CD8-positive, alpha-beta memory T cell (primary cell): ENCODE measurements at regions not wholly inside any gene's neighbourhood (a gene's known extent, or its start where the extent isn't known, plus 50 kb on each side); places are given as distances from the start of the nearest gene placed in this dataset.

ENCODE experiments used
- CTCF ChIA-PET: fragments of 350-600 bp; sonication (Branson Sonifier 250); formaldehyde crosslinking; loops from one replicate; lab custom pipeline; 2021; ENCODE audit warnings: antibody characterized with exemption; lab: Charles Lee
- POLR2A ChIA-PET: fragments of 350-600 bp; sonication (Branson Sonifier 250); formaldehyde crosslinking; loops from one replicate; lab custom pipeline; 2021; ENCODE audit warnings: antibody characterized with exemption; lab: Charles Lee
- DNase-seq, 5 donors: peaks; one replicate each; pipeline versions ENCODE4 v3.0.0 to v3.0.0-alpha.2; 2020 to 2022; ENCODE audit warnings: mixed read lengths in 1 of 5
- H3K27ac ChIP-seq: one replicate; pipeline ENCODE4 v1.7.0; 2013; ENCODE audit warnings: low read depth, mild to moderate bottlenecking, low read length, moderate library complexity
- H3K27me3 ChIP-seq: 2 replicates; pipeline ENCODE4 v1.7.0; 2013; ENCODE audit warnings: low read length, mild to moderate bottlenecking; ENCODE audit not compliant: insufficient read depth, poor library complexity, severe bottlenecking
- H3K36me3 ChIP-seq: 2 replicates; pipeline ENCODE4 v1.7.0; 2013; ENCODE audit warnings: mild to moderate bottlenecking, low read length, moderate library complexity; ENCODE audit not compliant: insufficient read depth
- H3K4me1 ChIP-seq: 2 replicates; pipeline ENCODE4 v1.7.0; 2013; ENCODE audit warnings: mild to moderate bottlenecking, low read length, moderate library complexity; ENCODE audit not compliant: insufficient read depth
- H3K4me3 ChIP-seq: 2 replicates; pipeline ENCODE4 v1.7.0; 2013; ENCODE audit warnings: mild to moderate bottlenecking, low read length
- H3K9me3 ChIP-seq: 2 replicates; pipeline ENCODE4 v1.7.0; 2013; ENCODE audit warnings: mild to moderate bottlenecking, low read length
- H3K27ac Mint-ChIP-seq, 8 donors: one replicate each; pipeline ENCODE4 v1.8.0; 2020 to 2021; ENCODE audit warnings: mixed read lengths in 8 of 8, mild to moderate bottlenecking in 6 of 8, inconsistent platforms in 3 of 8, moderate library complexity in 3 of 8
- H3K27me3 Mint-ChIP-seq, 2 donors: one replicate each; pipeline ENCODE4 v1.8.0; 2020 to 2021; ENCODE audit warnings: mixed read lengths in 2 of 2, mild to moderate bottlenecking in 1 of 2, moderate library complexity in 1 of 2
- H3K36me3 Mint-ChIP-seq, 3 donors: one replicate each; pipeline ENCODE4 v1.8.0; 2020 to 2021; ENCODE audit warnings: mixed read lengths in 3 of 3, inconsistent platforms in 1 of 3, mild to moderate bottlenecking in 1 of 3
- H3K4me1 Mint-ChIP-seq, 3 donors: one replicate each; pipeline ENCODE4 v1.8.0; 2020 to 2021; ENCODE audit warnings: mixed read lengths in 3 of 3, inconsistent platforms in 1 of 3, mild to moderate bottlenecking in 1 of 3
- H3K4me3 Mint-ChIP-seq, 7 donors: one replicate each; pipeline ENCODE4 v1.8.0; 2020 to 2021; ENCODE audit warnings: mixed read lengths in 7 of 7, mild to moderate bottlenecking in 6 of 7, moderate library complexity in 4 of 7, inconsistent platforms in 2 of 7
- H3K9me3 Mint-ChIP-seq, 5 donors: one replicate each; pipeline ENCODE4 v1.8.0; 2020 to 2022; ENCODE audit warnings: mixed read lengths in 5 of 5, mild to moderate bottlenecking in 3 of 5, moderate library complexity in 2 of 5, inconsistent platforms in 1 of 5

DNA sequence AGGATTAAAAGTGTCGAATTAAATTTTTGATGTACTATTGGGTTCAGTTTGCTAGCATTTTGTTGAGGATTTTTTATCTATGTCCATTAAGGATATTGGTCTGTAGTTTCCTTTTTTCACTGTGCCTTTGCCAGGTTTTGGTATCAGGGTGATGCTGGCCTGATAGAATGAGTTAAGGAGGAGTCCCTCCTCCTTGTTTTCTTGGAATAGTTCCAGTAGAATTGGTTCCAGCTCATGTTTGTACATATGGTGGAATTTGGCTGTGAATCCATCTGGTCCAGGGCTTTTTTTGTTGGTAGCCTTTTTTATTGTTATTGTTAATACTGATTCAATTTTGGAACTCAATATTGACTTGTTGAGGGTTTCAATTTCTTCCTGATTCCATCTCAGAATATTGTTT lies 141.8 kb downstream of the SIM1 start:
- Histone ChIP-seq H3K9me3 (no peaks in the 10 kb centered on the region), H3K36me3 (no peaks in the 10 kb centered on the region), H3K4me1 (no peaks in the 10 kb centered on the region), H3K4me3 (no peak overlapping the region), H3K27me3 (no peaks in the 10 kb centered on the region), H3K27ac (no peak overlapping the region)
- ChIA-PET CTCF (no interaction called here), POLR2A (no interaction called here)
- no peak for DNase-seq
- Mint-ChIP-seq H3K27ac (no peak overlapping the region), H3K27me3 (peaks cover 0 to 3% of the 10 kb centered on the region in 2 donors), H3K9me3 (peaks cover 0 to 5% (median 0%) of the 10 kb centered on the region in 5 donors), H3K4me3 (no peak overlapping the region), H3K4me1 (no peaks in the 10 kb centered on the region), H3K36me3 (no peaks in the 10 kb centered on the region)

DNA sequence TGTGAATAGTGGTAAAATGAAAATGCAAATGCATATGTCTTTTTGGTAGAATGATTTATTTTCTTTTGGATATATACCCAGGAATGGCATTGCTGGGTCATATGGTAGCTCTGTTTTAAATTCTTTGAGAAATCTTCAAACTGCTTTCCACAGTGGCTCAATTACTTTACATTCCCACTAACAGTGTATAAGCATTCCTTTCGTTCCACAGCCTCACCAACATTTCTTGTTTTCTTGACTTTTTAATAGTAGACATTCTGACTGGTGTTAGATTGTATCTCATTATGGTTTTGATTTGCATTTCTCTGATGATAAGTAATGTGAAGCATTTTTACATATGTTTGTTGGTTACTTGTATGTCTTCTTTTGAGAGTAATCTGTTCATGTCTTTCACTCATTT lies 144.0 kb downstream of the SIM1 start:
- Mint-ChIP-seq H3K27ac (no peak overlapping the region), H3K27me3 (peaks cover 0 to 3% of the 10 kb centered on the region in 2 donors), H3K4me1 (no peaks in the 10 kb centered on the region), H3K9me3 (peaks cover 0 to 5% (median 0%) of the 10 kb centered on the region in 5 donors), H3K4me3 (no peak overlapping the region), H3K36me3 (no peaks in the 10 kb centered on the region)
- no peaks in the 10 kb centered on the region for H3K9me3 ChIP-seq
- no peak for DNase-seq
- H3K27ac ChIP-seq: no peak overlapping the region
- no peaks in the 10 kb centered on the region for H3K36me3 ChIP-seq
- H3K4me3 ChIP-seq: no peak overlapping the region
- no peaks in the 10 kb centered on the region for H3K27me3 ChIP-seq
- H3K4me1 ChIP-seq: no peaks in the 10 kb centered on the region
- POLR2A ChIA-PET: no interaction called here
- CTCF ChIA-PET: no interaction called here

DNA sequence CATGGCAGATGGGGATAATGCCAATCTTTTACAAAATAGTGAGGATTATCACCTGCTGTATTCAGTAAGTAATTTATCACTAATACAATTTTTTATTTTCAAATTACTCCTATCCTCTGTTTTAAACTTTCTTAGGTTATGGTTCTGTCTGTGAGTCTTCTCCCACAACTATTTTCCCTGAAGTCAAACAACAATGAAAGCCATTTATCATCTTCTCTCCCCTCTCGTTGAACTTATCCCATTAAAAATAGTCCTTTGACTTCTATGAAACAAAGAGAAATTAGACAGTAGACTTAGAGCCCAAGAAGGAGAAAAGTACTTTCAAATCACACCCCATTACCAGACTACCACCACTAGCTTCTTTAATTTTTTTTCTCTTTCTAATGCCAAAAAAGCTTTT lies 147.7 kb downstream of the SIM1 start:
- Histone ChIP-seq H3K4me3 (no peak overlapping the region), H3K9me3 (no peaks in the 10 kb centered on the region), H3K4me1 (no peaks in the 10 kb centered on the region), H3K36me3 (no peaks in the 10 kb centered on the region), H3K27ac (no peak overlapping the region), H3K27me3 (no peaks in the 10 kb centered on the region)
- Mint-ChIP-seq H3K9me3 (peaks cover 0 to 3% (median 0%) of the 10 kb centered on the region in 5 donors), H3K27ac (no peak overlapping the region), H3K27me3 (peaks cover 0 to 3% of the 10 kb centered on the region in 2 donors), H3K36me3 (no peaks in the 10 kb centered on the region), H3K4me3 (no peak overlapping the region), H3K4me1 (no peaks in the 10 kb centered on the region)
- DNase-seq: no peak
- CTCF ChIA-PET: no interaction called here
- POLR2A ChIA-PET: no interaction called here

DNA sequence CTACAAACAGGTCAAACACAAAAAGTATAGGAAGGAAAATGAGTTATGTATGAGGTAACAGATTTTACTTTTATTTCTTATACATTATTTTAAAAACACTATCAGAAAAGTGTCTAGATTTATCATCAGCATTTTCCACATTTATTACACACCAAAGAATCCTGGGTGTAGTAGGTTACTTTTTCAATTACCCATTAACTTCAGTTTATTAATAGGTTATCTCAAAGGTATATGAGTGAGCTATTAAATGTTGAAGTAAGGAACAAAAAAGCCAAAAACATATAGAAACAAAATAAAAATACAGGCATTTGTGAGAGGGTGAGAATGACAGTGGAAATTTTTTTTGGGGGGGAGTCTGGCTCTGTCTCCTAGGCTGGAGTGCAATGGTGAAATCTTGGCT lies 150.5 kb downstream of the SIM1 start:
- H3K9me3 ChIP-seq: no peaks in the 10 kb centered on the region
- H3K27me3 ChIP-seq: no peaks in the 10 kb centered on the region
- no peaks in the 10 kb centered on the region for H3K36me3 ChIP-seq
- ChIA-PET CTCF (no interaction called here), POLR2A (no interaction called here)
- no peaks in the 10 kb centered on the region for H3K36me3 Mint-ChIP-seq
- H3K9me3 Mint-ChIP-seq: peaks cover 0 to 3% (median 0%) of the 10 kb centered on the region in 5 donors
- peaks cover 0 to 2% of the 10 kb centered on the region in 2 donors for H3K27me3 Mint-ChIP-seq
- DNase-seq: no peak
- no peak overlapping the region for H3K4me3 ChIP-seq
- no peak overlapping the region for H3K4me3 Mint-ChIP-seq
- no peaks in the 10 kb centered on the region for H3K4me1 Mint-ChIP-seq
- H3K27ac ChIP-seq: no peak overlapping the region
- no peaks in the 10 kb centered on the region for H3K4me1 ChIP-seq
- H3K27ac Mint-ChIP-seq: no peak overlapping the region

DNA sequence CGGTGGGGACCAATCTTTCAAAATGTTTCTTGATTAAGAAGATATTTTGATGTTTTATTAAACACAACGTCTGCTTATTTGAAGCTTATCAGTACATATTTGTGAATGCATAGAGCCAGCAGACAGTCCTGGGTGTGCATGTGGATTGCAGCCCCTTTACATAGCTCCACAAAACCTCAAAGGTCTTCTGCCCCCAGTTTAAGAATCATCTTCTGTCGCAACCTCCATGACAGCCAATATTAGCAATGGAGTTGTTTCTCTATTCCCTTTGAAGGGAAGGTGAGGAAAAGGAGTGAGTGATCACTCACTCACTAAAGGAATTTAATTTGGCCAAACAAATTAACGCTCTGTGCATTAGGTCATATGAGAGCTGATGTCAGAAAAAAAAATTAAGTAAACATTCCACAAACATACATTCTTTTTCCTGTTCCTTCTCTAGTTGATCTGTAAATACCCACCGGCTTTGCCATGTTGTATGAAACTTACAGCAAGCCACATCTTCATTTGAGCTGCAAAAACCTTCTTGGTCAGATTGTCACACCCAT lies 152.9 kb downstream of the SIM1 start:
- peaks cover 0 to 3% (median 0%) of the 10 kb centered on the region in 5 donors for H3K9me3 Mint-ChIP-seq
- H3K27me3 Mint-ChIP-seq: peaks cover 0 to 2% of the 10 kb centered on the region in 2 donors
- H3K36me3 Mint-ChIP-seq: no peaks in the 10 kb centered on the region
- no peaks in the 10 kb centered on the region for H3K4me1 Mint-ChIP-seq
- no peaks in the 10 kb centered on the region for H3K9me3 ChIP-seq
- H3K4me3 Mint-ChIP-seq: no peak overlapping the region
- no peaks in the 10 kb centered on the region for H3K36me3 ChIP-seq
- H3K27ac ChIP-seq: no peak overlapping the region
- POLR2A ChIA-PET: no interaction called here
- H3K4me1 ChIP-seq: no peaks in the 10 kb centered on the region
- H3K27ac Mint-ChIP-seq: no peak overlapping the region
- no peak for DNase-seq
- H3K27me3 ChIP-seq: no peaks in the 10 kb centered on the region
- no peak overlapping the region for H3K4me3 ChIP-seq
- CTCF ChIA-PET: no interaction called here

DNA sequence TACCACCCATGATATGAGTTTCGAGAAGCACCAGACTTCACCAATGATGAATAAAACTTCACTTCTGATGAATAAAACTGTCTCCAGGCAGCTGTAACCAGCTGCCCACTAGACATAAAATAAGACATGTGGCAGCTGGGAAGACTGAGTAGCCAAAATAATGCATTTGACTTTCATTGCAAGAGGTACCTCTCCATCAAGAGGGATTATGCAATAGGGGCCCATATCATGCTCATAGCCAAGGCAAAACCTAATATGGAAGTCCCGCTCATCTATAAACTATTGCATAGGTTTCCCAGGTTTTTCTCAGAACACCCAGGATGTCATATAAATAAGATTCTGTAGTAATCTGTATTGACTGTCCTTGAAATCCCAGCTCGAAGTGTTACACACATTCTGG lies 155.5 kb downstream of the SIM1 start:
- no peaks in the 10 kb centered on the region for H3K4me1 Mint-ChIP-seq
- H3K9me3 Mint-ChIP-seq: peaks cover 0 to 3% (median 0%) of the 10 kb centered on the region in 5 donors
- no peak overlapping the region for H3K27ac Mint-ChIP-seq
- ChIA-PET POLR2A (no interaction called here), CTCF (no interaction called here)
- Histone ChIP-seq H3K9me3 (no peaks in the 10 kb centered on the region), H3K27ac (no peak overlapping the region), H3K4me3 (no peak overlapping the region), H3K36me3 (no peaks in the 10 kb centered on the region), H3K4me1 (no peaks in the 10 kb centered on the region), H3K27me3 (no peaks in the 10 kb centered on the region)
- no peak overlapping the region for H3K4me3 Mint-ChIP-seq
- no peak for DNase-seq
- H3K36me3 Mint-ChIP-seq: no peaks in the 10 kb centered on the region
- peaks cover 0 to 2% of the 10 kb centered on the region in 2 donors for H3K27me3 Mint-ChIP-seq

DNA sequence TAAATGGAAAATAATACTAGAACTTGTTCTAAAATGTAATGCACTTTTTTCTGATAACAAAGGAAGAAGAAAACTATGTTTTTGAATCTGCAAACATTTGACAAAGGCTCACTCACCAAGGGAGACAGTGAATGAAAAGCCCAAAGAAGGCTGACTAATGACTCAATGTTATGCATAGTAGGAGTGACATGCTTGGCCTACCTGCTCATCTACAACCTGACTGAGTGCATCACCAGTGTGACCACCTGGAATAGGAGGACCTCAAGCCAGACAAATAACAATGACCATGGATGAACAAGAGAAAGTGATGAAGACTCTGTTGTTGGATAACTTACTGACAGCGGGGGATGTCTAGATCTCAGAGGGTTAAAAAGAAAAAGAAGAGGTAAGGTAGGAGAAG lies 157.2 kb downstream of the SIM1 start:
- Histone ChIP-seq H3K4me1 (no peaks in the 10 kb centered on the region), H3K27ac (no peak overlapping the region), H3K9me3 (no peaks in the 10 kb centered on the region), H3K27me3 (no peaks in the 10 kb centered on the region), H3K4me3 (no peak overlapping the region), H3K36me3 (no peaks in the 10 kb centered on the region)
- no peaks in the 10 kb centered on the region for H3K36me3 Mint-ChIP-seq
- H3K27me3 Mint-ChIP-seq: peaks cover 0 to 5% of the 10 kb centered on the region in 2 donors
- no peak for DNase-seq
- CTCF ChIA-PET: no interaction called here
- H3K9me3 Mint-ChIP-seq: peaks cover 0 to 2% (median 0%) of the 10 kb centered on the region in 5 donors
- no peak overlapping the region for H3K27ac Mint-ChIP-seq
- POLR2A ChIA-PET: no interaction called here
- H3K4me3 Mint-ChIP-seq: no peak overlapping the region
- no peaks in the 10 kb centered on the region for H3K4me1 Mint-ChIP-seq

DNA sequence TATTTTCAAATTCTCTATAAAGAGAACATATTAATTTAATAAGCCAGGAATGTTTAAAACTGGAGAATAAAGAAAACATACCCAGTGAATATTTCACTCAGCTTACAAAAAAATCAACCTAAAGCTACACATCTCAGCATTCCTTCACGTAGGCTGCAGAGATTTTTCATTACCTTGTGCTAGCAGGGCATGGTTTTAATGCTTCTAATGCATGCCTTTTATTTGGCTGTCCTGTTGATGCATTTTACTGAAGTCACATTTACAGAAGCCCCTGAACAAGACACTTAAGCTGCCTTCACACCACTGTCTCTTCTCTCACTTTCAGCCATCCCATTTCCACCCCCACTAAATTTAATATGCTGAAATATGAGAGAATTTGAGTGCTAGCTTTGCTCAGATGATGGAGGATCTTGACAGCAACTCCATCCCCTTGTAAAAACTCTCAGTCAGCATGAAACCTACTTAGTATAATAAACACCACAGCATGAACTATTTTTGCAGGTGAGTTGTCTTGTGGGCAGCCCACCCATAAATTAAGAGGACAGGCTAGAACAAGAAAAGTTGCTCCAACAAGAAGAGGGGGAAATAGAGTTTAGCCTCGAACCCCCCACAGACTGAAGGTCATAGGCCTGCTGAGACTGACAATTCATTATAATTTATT lies 159.4 kb downstream of the SIM1 start:
- POLR2A ChIA-PET: no interaction called here
- no peak overlapping the region for H3K4me3 Mint-ChIP-seq

More for the DNA sequence above, 159.4 kb downstream of the SIM1 start:
- Histone ChIP-seq H3K27me3 (no peaks in the 10 kb centered on the region), H3K4me1 (no peaks in the 10 kb centered on the region), H3K9me3 (no peaks in the 10 kb centered on the region), H3K36me3 (no peaks in the 10 kb centered on the region), H3K27ac (no peak overlapping the region), H3K4me3 (no peak overlapping the region)
- Mint-ChIP-seq H3K27ac (no peak overlapping the region), H3K36me3 (no peaks in the 10 kb centered on the region), H3K9me3 (peaks cover 0 to 2% (median 0%) of the 10 kb centered on the region in 5 donors), H3K27me3 (peaks cover 0 to 10% of the 10 kb centered on the region in 2 donors), H3K4me1 (no peaks in the 10 kb centered on the region)
- CTCF ChIA-PET: no interaction called here
- no peak for DNase-seq
